SK-N-SH treated with all-trans-retinoic acid at 6 μM for 48 hours (cell line): ENCODE measurements at regions not wholly inside any gene's neighbourhood (a gene's known extent, or its start where the extent isn't known, plus 50 kb on each side); places are given as distances from the start of the nearest gene placed in this dataset.

Experiments
- ATAC-seq: fragments of 200-7000 bp; cut with Tn5 transposase; 3 replicates; pipeline ENCODE4 v1.9.1; 2020; ENCODE audit warnings: mild to moderate bottlenecking, moderate library complexity
- ARNTL ChIP-seq: fragments of 450-650 bp; formaldehyde crosslinking; IDR thresholded peaks from 2 replicates; pipeline ENCODE4 v1.5.0; 2020; ENCODE audit warnings: low read depth, mild to moderate bottlenecking, moderate library complexity, borderline replicate concordance
- BACH2 ChIP-seq: fragments of 250-450 bp; sonication (Bioruptor Pico); IDR thresholded peaks from 2 replicates; pipeline ENCODE4 v1.9.0; 2021; ENCODE audit warnings: mild to moderate bottlenecking, borderline replicate concordance
- CREB5 ChIP-seq: fragments of 250-450 bp; sonication (Bioruptor Pico); IDR thresholded peaks from 2 replicates; pipeline ENCODE4 v1.5.1; 2020; ENCODE audit warnings: low read depth, mild to moderate bottlenecking, moderate library complexity
- CSDC2 ChIP-seq: fragments of 250-450 bp; sonication (Bioruptor Pico); IDR thresholded peaks from 2 replicates; pipeline ENCODE4 v1.5.0; 2020; ENCODE audit warnings: mild to moderate bottlenecking, moderate library complexity
- ESRRG ChIP-seq: fragments of 250-450 bp; sonication (Bioruptor Pico); IDR thresholded peaks from 2 replicates; pipeline ENCODE4 v1.6.1; 2021; ENCODE audit warnings: mild to moderate bottlenecking
- GLIS3 ChIP-seq: fragments of 250-450 bp; sonication (Bioruptor Pico); IDR thresholded peaks from 2 replicates; pipeline ENCODE4 v1.5.0; 2020; ENCODE audit warnings: mild to moderate bottlenecking, moderate library complexity
- ISL1 ChIP-seq: fragments of 250-450 bp; sonication (Bioruptor Pico); IDR thresholded peaks from 2 replicates; pipeline ENCODE4 v2.1.2; 2022; ENCODE audit warnings: mild to moderate bottlenecking, moderate library complexity
- OSR1 ChIP-seq: fragments of 250-450 bp; sonication (Bioruptor Pico); IDR thresholded peaks from 2 replicates; pipeline ENCODE4 v1.8.0; 2022; ENCODE audit warnings: moderate library complexity, mild to moderate bottlenecking, inconsistent platforms
- PATZ1 ChIP-seq: fragments of 250-450 bp; sonication (Bioruptor Pico); IDR thresholded peaks from 2 replicates; pipeline ENCODE4 v1.8.0; 2020; ENCODE audit warnings: mild to moderate bottlenecking, moderate library complexity, borderline replicate concordance
- PPARA ChIP-seq: fragments of 250-450 bp; sonication (Bioruptor Pico); IDR thresholded peaks from 2 replicates; pipeline ENCODE4 v1.5.0; 2020; ENCODE audit warnings: mild to moderate bottlenecking, borderline replicate concordance
- RARB ChIP-seq: fragments of 250-450 bp; sonication (Bioruptor Pico); IDR thresholded peaks from 2 replicates; pipeline ENCODE4 v1.8.0; 2021; ENCODE audit warnings: mild to moderate bottlenecking, moderate library complexity
- SNAI2 ChIP-seq: fragments of 250-450 bp; sonication (Bioruptor Pico); IDR thresholded peaks from 2 replicates; pipeline ENCODE4 v1.5.0; 2020; ENCODE audit warnings: mild to moderate bottlenecking, moderate library complexity
- TCF4 ChIP-seq: fragments of 250-450 bp; sonication (Bioruptor Pico); IDR thresholded peaks from 2 replicates; pipeline ENCODE4 v1.8.0; 2021; ENCODE audit warnings: mild to moderate bottlenecking, moderate library complexity, borderline replicate concordance
- TSHZ2 ChIP-seq: fragments of 250-450 bp; sonication (Bioruptor Pico); IDR thresholded peaks from 2 replicates; pipeline ENCODE4 v1.5.0; 2020; ENCODE audit warnings: mild to moderate bottlenecking, moderate library complexity
- ZC3H10 ChIP-seq: fragments of 250-450 bp; sonication (Bioruptor Pico); IDR thresholded peaks from 2 replicates; pipeline ENCODE4 v1.5.1; 2021; ENCODE audit warnings: mild to moderate bottlenecking, moderate library complexity
- ZFP3 ChIP-seq: fragments of 250-450 bp; sonication (Bioruptor Pico); IDR thresholded peaks from 2 replicates; pipeline ENCODE4 v1.5.0; 2020; ENCODE audit warnings: mild to moderate bottlenecking, moderate library complexity
- ZFP30 ChIP-seq: fragments of 450-650 bp; formaldehyde crosslinking; IDR thresholded peaks from 2 replicates; pipeline ENCODE4 v1.5.0; 2022; ENCODE audit warnings: mild to moderate bottlenecking, moderate library complexity
- ZNF70 ChIP-seq: fragments of 450-650 bp; formaldehyde crosslinking; IDR thresholded peaks from 2 replicates; pipeline ENCODE4 v1.5.0; 2020; ENCODE audit warnings: mild to moderate bottlenecking, moderate library complexity
- TF ChIP-seq, protein P1 (sequence below): fragments of 250-450 bp; sonication (Bioruptor Pico); IDR thresholded peaks from 2 replicates; pipeline ENCODE4 v1.5.1; 2021; ENCODE audit warnings: mild to moderate bottlenecking, moderate library complexity
- TF ChIP-seq, protein P2 (sequence below): fragments of 250-450 bp; sonication (Bioruptor Pico); IDR thresholded peaks from 2 replicates; pipeline ENCODE4 v1.8.0; 2021; ENCODE audit warnings: low read depth, mild to moderate bottlenecking, moderate library complexity, borderline replicate concordance

- TF ChIP-seq PPARA (CRISPR knock-in tag) (no peak), ISL1 (CRISPR knock-in tag) (no peak), TSHZ2 (CRISPR knock-in tag) (no peak), PATZ1 (CRISPR knock-in tag) (no peak), ARNTL (CRISPR knock-in tag) (no peak), GLIS3 (CRISPR knock-in tag) (no peak), BACH2 (CRISPR knock-in tag) (no peak), TCF4 (CRISPR knock-in tag) (no peak)
- ATAC-seq: no peak
These were observed 449.3 kb downstream of the GABRB3 start for GRCh38 chr15:26323566-26323965.

DNA sequence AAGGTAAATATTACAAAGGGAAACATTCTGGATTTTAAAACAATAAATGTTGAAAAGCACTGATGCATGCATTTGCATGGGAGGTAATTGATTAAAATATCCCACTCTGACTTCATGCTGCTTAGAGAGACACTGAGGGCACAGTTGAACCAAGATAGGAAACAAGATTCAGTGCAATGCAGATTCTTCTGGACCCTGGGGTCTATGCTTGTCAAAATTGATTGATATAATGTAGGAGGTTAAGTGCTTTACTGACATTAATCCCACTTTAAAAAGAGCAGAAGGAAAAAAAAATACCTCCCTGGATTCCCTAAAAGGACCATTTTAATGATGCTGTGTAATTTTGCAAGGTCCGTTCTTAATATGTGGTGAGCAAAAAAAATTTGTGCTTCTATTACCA lies 454.2 kb downstream of the GABRB3 start:
- ATAC-seq: no peak
- TF ChIP-seq SNAI2 (no peak), CSDC2 (CRISPR knock-in tag) (no peak), TCF4 (CRISPR knock-in tag) (no peak), RARB (CRISPR knock-in tag) (no peak), ISL1 (CRISPR knock-in tag) (no peak), ESRRG (CRISPR knock-in tag) (no peak), ZNF70 (no peak), PATZ1 (CRISPR knock-in tag) (no peak), ZFP3 (no peak), ARNTL (CRISPR knock-in tag) (no peak)
- TF ChIP-seq, protein P1, sequence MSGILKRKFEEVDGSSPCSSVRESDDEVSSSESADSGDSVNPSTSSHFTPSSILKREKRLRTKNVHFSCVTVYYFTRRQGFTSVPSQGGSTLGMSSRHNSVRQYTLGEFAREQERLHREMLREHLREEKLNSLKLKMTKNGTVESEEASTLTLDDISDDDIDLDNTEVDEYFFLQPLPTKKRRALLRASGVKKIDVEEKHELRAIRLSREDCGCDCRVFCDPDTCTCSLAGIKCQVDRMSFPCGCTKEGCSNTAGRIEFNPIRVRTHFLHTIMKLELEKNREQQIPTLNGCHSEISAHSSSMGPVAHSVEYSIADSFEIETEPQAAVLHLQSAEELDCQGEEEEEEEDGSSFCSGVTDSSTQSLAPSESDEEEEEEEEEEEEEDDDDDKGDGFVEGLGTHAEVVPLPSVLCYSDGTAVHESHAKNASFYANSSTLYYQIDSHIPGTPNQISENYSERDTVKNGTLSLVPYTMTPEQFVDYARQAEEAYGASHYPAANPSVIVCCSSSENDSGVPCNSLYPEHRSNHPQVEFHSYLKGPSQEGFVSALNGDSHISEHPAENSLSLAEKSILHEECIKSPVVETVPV: no peak
- TF ChIP-seq, protein P2, sequence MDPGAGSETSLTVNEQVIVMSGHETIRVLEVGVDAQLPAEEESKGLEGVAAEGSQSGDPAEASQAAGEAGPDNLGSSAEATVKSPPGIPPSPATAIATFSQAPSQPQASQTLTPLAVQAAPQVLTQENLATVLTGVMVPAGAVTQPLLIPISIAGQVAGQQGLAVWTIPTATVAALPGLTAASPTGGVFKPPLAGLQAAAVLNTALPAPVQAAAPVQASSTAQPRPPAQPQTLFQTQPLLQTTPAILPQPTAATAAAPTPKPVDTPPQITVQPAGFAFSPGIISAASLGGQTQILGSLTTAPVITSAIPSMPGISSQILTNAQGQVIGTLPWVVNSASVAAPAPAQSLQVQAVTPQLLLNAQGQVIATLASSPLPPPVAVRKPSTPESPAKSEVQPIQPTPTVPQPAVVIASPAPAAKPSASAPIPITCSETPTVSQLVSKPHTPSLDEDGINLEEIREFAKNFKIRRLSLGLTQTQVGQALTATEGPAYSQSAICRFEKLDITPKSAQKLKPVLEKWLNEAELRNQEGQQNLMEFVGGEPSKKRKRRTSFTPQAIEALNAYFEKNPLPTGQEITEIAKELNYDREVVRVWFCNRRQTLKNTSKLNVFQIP (CRISPR knock-in tag): no peak

DNA sequence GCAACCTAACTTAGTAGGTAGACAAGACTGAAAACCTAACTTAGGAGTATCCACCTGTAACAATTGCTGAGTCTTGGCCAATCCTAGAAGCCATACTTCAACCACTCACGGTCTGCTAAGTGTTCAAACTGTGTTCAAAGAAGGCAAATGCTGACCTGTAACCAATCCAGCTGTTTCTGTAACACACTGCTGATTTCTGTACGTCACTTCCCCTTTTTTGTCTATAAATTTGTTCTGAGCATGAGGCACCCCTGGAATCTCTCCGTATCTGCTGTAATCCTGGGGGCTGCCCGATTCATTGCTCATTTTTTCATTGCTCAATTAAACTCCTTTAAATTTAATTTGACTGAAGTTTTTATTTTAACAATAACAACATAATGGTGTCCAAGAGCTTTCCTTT lies 451.4 kb upstream of the ATP10A start:
- ATAC-seq: no peak
- TF ChIP-seq CREB5 (CRISPR knock-in tag) (no peak), OSR1 (no peak), PATZ1 (CRISPR knock-in tag) (no peak), TSHZ2 (CRISPR knock-in tag) (no peak), ZNF70 (no peak), ISL1 (CRISPR knock-in tag) (no peak), ZFP30 (CRISPR knock-in tag) (no peak), ZC3H10 (CRISPR knock-in tag) (no peak), ARNTL (CRISPR knock-in tag) (no peak)
- TF ChIP-seq, protein P1: no peak
